ENCODE measurements at regions not wholly inside any gene's neighbourhood (a gene's known extent, or its start where the extent isn't known, plus 50 kb on each side); places are given as distances from the start of the nearest gene placed in this dataset.

DNA sequence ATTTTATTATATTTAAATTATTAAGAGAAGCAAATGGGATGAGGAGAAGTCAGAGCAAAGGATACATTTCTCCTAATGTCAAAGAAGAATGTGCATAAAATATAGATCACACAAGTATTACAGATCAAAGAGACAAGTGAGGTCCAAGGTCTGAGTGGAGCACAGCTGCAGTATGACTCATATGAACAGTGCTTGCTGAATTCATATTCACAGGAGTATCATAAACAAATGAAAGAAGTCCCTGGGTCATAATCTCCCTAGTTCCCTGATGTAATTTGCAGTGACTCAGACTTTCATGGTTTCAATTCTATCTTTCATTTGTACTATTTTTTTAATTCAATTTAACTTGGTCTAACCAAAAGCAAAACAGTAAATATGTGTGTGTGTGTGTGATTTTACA is 499.0 kb upstream of the CCDC179 start:
- Histone ChIP-seq H3K4me3 (no peak overlapping the region), H3K4me2 (no peak overlapping the region), H3K27me3 (ENCODE audit: insufficient read depth, low read depth) (no peaks in the 10 kb centered on the region), H3K9me2 (ENCODE audit: insufficient read depth) (no peaks in the 10 kb centered on the region), H3K4me1 (replicated peaks; ENCODE audit: insufficient read depth) (no peaks in the 10 kb centered on the region), H4K20me1 (ENCODE audit: insufficient read depth) (no peaks in the 10 kb centered on the region), H3F3A (ENCODE audit: insufficient read depth, low read depth) (no peaks in the 10 kb centered on the region), H3K9me3 (ENCODE audit: insufficient read depth, low read depth) (no peaks in the 10 kb centered on the region), H2AFZ (no peak overlapping the region), H3K36me3 (ENCODE audit: low read depth) (no peaks in the 10 kb centered on the region), H3K27ac (no peak overlapping the region), H3K79me2 (ENCODE audit: low read depth) (no peaks in the 10 kb centered on the region)
- ChIA-PET POLR2A (ENCODE audit: unreplicated experiment) (interaction anchor here (0.6 kb wide), 1 partner anchor 221 kb away, joined by 3 read pairs; no protein-coding TSS in a partner anchor), CTCF (interaction anchor here (0.7 kb wide), 1 partner anchor 315 kb away, joined by 4 read pairs; no protein-coding TSS in a partner anchor)
- TF ChIP-seq, protein P1, sequence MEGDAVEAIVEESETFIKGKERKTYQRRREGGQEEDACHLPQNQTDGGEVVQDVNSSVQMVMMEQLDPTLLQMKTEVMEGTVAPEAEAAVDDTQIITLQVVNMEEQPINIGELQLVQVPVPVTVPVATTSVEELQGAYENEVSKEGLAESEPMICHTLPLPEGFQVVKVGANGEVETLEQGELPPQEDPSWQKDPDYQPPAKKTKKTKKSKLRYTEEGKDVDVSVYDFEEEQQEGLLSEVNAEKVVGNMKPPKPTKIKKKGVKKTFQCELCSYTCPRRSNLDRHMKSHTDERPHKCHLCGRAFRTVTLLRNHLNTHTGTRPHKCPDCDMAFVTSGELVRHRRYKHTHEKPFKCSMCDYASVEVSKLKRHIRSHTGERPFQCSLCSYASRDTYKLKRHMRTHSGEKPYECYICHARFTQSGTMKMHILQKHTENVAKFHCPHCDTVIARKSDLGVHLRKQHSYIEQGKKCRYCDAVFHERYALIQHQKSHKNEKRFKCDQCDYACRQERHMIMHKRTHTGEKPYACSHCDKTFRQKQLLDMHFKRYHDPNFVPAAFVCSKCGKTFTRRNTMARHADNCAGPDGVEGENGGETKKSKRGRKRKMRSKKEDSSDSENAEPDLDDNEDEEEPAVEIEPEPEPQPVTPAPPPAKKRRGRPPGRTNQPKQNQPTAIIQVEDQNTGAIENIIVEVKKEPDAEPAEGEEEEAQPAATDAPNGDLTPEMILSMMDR (conservative IDR thresholded peaks at IDR 0.05): no peak
- TF ChIP-seq EZH2 (IDR thresholded peaks at IDR 0.05; ENCODE audit: low read depth): no peak
- BruUV-seq (replicated peaks): no TSS peak
- peak in 1 of 2 experiments; percentile 3 for DNase-seq
- intact Hi-C loops (cut with micrococcal nuclease; ENCODE audit: unreplicated experiment): no loop called here

DNA sequence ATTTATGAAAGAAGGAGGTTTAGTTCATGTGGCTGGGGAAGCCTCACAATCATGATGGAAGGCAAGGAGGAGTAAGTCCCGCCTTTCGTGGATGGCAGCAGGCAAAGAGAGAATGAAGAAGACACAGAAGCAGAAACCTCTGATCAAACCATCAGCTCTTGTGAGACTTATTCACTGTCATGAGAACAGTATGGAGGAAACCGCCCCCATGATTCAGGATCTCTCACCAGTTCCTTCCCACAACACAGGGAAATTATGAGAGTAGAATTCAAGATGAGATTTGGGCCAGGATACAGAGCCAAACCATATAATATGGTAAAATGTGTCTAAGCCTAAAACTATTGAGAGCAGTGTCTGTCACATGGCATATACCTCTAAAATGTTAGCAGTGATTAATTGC is 503.8 kb upstream of the CCDC179 start:
- BruUV-seq (replicated peaks): no TSS peak
- no peaks in the 10 kb centered on the region for H3K79me2 ChIP-seq (ENCODE audit: low read depth)
- CTCF ChIA-PET: no interaction called here
- H4K20me1 ChIP-seq (ENCODE audit: insufficient read depth): no peaks in the 10 kb centered on the region
- DNase-seq: no peak
- H3K9me2 ChIP-seq (ENCODE audit: insufficient read depth): no peaks in the 10 kb centered on the region
- no peaks in the 10 kb centered on the region for H3K9me3 ChIP-seq (ENCODE audit: insufficient read depth, low read depth)
- H3K4me2 ChIP-seq: no peak overlapping the region
- POLR2A ChIA-PET (ENCODE audit: unreplicated experiment): no interaction called here
- H3K27ac ChIP-seq: no peak overlapping the region
- H3K36me3 ChIP-seq (ENCODE audit: low read depth): no peaks in the 10 kb centered on the region
- no peaks in the 10 kb centered on the region for H3F3A ChIP-seq (ENCODE audit: insufficient read depth, low read depth)
- H3K27me3 ChIP-seq (ENCODE audit: insufficient read depth, low read depth): no peaks in the 10 kb centered on the region
- TF ChIP-seq EZH2 (IDR thresholded peaks at IDR 0.05; ENCODE audit: low read depth): no peak
- TF ChIP-seq, protein P1 (conservative IDR thresholded peaks at IDR 0.05): no peak
- H3K4me3 ChIP-seq: no peak overlapping the region
- intact Hi-C loops (cut with micrococcal nuclease; ENCODE audit: unreplicated experiment): no loop called here
- H2AFZ ChIP-seq: no peak overlapping the region
- H3K4me1 ChIP-seq (replicated peaks; ENCODE audit: insufficient read depth): no peaks in the 10 kb centered on the region

DNA sequence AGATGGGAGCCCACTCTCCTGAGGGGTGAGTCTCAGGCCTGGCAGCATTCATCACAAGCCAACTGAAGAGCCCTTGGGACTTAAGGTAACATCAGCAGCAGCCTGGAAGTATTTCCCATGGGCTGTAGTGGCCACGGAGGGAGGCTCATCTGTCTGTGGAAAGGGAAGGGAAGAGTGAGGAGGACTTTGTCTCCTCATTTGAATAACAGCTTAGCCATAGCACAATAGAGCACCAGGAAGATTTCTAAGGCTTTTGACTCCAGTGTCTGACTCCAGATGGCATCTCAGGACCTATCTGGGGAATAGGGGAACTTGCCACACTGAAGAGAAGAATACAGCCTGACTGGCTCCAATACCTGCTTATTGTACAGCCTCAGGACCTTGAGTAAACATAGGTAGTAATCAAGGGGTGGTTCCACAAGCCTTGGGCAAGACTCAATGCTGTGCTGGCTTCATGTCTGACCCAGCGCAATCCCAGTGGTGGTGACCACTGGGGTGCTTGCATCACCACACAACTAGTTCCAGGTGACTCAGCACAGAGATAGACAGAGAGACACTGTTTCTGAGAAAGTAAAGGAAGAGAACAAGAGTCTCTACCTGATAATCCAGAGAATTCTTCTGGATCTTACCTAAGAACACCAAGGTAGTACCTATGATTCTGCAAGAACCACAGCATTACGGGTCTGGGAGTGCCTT is 510.5 kb upstream of the CCDC179 start:
- Histone ChIP-seq H3K4me2 (no peak overlapping the region), H2AFZ (no peak overlapping the region), H3K9me3 (ENCODE audit: insufficient read depth, low read depth) (no peaks in the 10 kb centered on the region), H3K79me2 (ENCODE audit: low read depth) (no peaks in the 10 kb centered on the region), H3F3A (ENCODE audit: insufficient read depth, low read depth) (no peaks in the 10 kb centered on the region), H3K4me3 (no peak overlapping the region), H3K36me3 (ENCODE audit: low read depth) (no peaks in the 10 kb centered on the region), H3K27me3 (ENCODE audit: insufficient read depth, low read depth) (no peaks in the 10 kb centered on the region), H4K20me1 (ENCODE audit: insufficient read depth) (no peaks in the 10 kb centered on the region), H3K4me1 (replicated peaks; ENCODE audit: insufficient read depth) (no peaks in the 10 kb centered on the region), H3K9me2 (ENCODE audit: insufficient read depth) (no peaks in the 10 kb centered on the region), H3K27ac (no peak overlapping the region)
- no TSS peak for BruUV-seq (replicated peaks)
- no peak for DNase-seq
- ChIA-PET POLR2A (ENCODE audit: unreplicated experiment) (no interaction called here), CTCF (no interaction called here)
- intact Hi-C loops (cut with micrococcal nuclease; ENCODE audit: unreplicated experiment): no loop called here
- TF ChIP-seq EZH2 (IDR thresholded peaks at IDR 0.05; ENCODE audit: low read depth): no peak
- TF ChIP-seq, protein P1 (conservative IDR thresholded peaks at IDR 0.05): no peak

All from PC-9 (cell line).